ENCODE measurements at regions not wholly inside any gene's neighbourhood (a gene's known extent, or its start where the extent isn't known, plus 50 kb on each side); places are given as distances from the start of the nearest gene placed in this dataset.
"Not testable (repeated sequence)": the region's sequence is repeated elsewhere in the genome, so short reads cannot be mapped to it uniquely, and the experiment has no call there.

- DNase-seq, result no peak
Observed at GRCh38 chr13:50726164-50726563, 117.3 kb downstream of the DLEU7 start.

- no peak for DNase-seq
Observed at GRCh38 chr13:50729177-50729576, 114.3 kb downstream of the DLEU7 start.

- DNase-seq, result no peak
Observed at GRCh38 chr13:50730496-50731351, 112.8 kb downstream of the DLEU7 start.

- DNase-seq, result peak in 1 of 2 experiments; percentile 22
Observed at GRCh38 chr13:50731400-50731799, 112.1 kb downstream of the DLEU7 start.

DNA sequence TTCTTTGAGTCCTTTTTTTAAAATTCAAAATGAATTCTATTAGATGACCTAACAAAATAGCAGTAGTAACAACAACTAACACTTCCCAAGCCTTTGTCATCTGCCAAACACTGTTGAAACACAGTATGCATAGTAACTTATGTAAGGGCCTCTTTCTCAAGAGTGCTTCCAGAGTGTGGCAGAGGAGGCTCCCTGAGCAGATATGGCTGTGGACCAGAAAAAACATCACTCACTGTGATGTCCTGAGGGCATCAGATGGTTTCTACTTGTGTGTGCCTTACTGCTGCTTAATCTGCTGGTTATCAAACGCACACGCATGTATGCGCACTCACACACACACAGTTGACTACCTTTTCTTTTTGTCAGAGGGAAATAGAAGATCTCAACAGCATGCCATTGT is 110.8 kb downstream of the DLEU7 start:
- no peak for DNase-seq

GRCh38 chr13:50733392-50733791 is 110.1 kb downstream of the DLEU7 start:
- DNase-seq, result no peak

DNA sequence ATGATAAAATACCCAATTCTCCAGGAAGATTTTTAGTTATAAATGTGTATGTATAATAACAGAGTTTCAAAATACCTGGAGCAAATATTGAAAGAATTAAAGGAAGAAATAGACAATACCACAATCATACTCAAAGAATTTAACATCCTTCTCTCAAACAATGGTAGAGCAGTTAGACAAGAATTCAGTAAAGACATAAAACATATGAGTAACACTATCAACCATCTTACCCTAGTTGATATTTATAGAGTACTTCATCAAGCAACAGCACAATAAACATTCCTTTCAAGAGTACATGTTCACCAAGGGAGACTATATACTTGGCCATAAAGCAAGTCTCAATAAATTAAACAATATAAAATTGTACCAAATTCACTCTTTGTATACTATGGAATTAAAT is 108.4 kb downstream of the DLEU7 start:
- DNase-seq, result no peak

DNA sequence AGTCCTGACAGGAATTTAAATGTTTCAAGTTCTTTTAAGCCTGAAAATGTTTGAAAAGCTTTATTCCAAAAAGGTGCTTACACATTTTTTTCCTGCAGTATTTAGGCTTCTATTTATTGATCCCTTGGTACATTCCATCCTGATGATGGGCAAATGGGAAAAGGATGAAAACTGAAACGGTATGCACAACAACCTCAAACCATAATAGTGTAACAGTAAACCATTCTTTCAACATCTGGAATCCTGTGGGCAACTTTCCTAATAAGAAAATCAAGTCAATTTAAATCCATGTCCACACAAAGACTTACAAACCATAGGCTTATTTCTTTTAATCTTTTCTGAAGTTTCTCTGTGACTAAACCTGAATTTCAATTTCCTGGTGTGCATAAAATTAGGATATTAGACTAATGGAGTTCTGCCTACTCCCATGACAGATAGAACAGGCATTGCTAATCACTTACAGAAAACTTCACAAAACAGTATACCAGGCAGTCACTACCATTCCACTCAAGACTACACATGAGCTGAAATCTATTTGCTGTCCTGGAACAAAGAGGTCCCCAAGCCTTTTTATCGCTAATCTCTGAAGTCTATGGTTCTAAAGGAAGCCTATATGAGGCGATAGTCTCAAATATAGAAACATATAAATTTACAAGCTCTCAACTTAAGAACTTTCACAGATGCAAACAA is 103.3 kb downstream of the DLEU7 start:
- no peak for DNase-seq

- no peak for DNase-seq
Observed at GRCh38 chr13:50742353-50742752, 101.1 kb downstream of the DLEU7 start.

- no peak for DNase-seq
Observed at GRCh38 chr13:50742968-50743367, 100.5 kb downstream of the DLEU7 start.

DNA sequence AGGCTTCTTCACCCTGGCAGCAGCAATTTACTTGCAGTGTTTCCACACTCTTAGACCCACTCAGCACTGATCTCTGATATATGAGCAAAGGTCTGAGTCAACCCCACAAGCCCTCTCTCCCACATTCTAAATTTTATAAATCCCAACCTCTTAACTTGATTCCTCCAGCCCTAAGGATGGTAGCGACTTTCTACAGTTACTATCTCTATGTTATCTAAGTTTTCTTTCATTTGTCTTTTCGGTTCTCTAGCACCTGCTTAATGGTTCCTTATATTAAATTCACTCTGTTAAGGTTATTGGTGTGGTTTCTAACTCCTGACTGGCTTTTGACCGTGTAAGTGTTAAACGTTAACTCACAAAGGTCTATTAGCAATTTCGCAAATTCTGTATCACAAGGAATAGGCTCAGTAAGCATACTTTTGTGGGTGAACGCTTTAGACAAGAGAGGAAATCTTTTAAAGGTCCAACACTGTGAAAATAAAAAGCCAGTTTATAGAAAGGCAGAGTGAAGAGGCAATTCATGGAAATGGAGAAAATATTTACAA is 99.3 kb downstream of the DLEU7 start:
- DNase-seq, result no peak

GRCh38 chr13:50745542-50746115 is 97.9 kb downstream of the DLEU7 start:
- no peak for DNase-seq

GRCh38 chr13:50747737-50748350 is 95.6 kb downstream of the DLEU7 start:
- no peak for DNase-seq

GRCh38 chr13:50753221-50753620 is 90.3 kb downstream of the DLEU7 start:
- not testable (repeated sequence) for DNase-seq

DNA sequence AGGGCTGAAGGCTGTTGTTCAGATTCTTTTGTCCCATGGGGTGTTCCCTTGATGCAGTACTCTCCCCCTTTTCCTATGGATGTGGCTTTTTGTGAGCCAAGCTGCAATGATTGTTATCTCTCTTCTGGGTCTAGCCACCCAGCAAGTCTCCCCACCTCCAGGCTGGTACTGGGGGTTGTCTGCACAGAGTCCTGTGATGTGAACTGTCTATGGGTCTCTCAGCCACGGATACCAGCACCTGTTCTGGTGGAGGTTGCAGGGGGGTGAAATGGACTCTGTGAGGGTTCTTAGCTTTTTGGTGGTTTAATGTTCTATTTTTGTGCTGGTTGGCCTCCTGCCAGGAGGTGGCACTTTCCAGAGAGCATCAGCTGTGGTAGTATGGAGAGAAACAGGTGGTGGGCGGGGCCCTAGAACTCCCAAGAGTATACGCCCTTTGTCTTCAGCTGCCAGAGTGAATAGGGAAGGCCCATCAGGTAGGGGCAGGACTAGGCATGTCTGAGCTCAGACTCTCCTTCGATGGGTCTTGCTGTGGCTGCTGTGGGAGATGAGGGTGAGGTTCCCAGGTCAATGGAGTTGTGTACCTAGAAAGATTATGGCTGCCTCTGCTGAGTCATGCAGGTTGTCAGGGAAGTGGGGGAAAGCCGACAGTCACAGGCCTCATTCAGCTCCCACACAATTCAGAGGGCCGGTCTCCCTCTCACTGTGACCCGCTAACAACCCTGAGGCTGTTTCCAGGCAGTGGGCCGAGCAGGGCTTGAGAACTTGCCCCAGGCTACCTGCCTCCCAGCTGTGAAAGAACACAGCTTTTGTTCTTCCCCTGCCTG is 87.4 kb downstream of the DLEU7 start:
- not testable (repeated sequence) for DNase-seq

- DNase-seq, result no peak
Observed at GRCh38 chr13:50757008-50757407, 86.5 kb downstream of the DLEU7 start.

- DNase-seq, result no peak
Observed at GRCh38 chr13:50758796-50759195, 84.7 kb downstream of the DLEU7 start.

- no peak for DNase-seq
Observed at GRCh38 chr13:50760751-50761150, 82.7 kb downstream of the DLEU7 start.

DNA sequence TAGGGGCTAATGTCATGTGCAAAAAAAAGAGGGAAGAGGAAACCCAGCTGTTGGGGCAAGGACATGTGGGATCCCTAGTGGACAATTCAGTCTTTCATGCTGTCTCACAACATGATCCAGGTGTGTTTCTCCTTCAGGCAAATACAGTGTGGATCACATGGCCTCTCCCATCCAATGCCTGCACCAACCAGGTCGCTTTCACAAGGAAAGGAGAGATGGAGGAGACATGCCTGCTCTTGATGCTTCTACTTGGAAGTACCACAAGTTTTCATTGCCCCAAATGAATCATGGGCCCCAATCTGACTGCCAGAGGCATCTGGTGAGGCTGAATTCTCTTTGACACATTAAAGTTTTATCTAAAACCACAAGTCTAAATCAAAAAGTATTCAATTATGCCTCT is 82.1 kb downstream of the DLEU7 start:
- DNase-seq, result no peak

- no peak for DNase-seq
Observed at GRCh38 chr13:50762969-50763567, 80.4 kb downstream of the DLEU7 start.

- no peak for DNase-seq
Observed at GRCh38 chr13:50766013-50766412, 77.5 kb downstream of the DLEU7 start.

- no peak for DNase-seq
Observed at GRCh38 chr13:50766695-50767094, 76.8 kb downstream of the DLEU7 start.

Data from cerebellar nuclear complex (tissue), 1 donor.